ENCODE measurements at regions not wholly inside any gene's neighbourhood (a gene's known extent, or its start where the extent isn't known, plus 50 kb on each side); places are given as distances from the start of the nearest gene placed in this dataset.
"Not testable (repeated sequence)": the region's sequence is repeated elsewhere in the genome, so short reads cannot be mapped to it uniquely, and the experiment has no call there.

GRCh38 chr2:187610450-187610849 lies 56.2 kb upstream of the TFPI start:
- DNase-seq = not testable (repeated sequence)

DNA sequence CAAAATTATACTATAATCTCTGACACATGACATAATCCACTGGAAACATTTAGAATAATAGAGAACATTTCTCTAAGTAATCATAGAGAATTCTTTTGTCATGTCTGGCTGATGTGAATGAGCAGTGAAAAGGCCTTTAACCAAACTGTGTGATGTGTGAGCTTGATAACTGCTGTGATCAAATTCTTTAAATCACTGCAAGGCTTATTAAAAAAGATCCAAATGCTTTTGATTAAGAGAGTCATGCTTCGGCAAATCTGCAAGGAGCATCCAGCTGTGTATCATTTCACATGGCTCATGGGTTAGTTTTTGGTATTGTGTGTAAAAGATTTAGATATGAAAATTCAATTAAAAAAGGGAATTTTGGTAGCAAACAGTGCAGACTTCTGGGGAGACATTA lies 58.6 kb upstream of the TFPI start:
- DNase-seq = no peak

- no peak for DNase-seq
These were observed 60.5 kb upstream of the TFPI start for GRCh38 chr2:187614756-187615155.

DNA sequence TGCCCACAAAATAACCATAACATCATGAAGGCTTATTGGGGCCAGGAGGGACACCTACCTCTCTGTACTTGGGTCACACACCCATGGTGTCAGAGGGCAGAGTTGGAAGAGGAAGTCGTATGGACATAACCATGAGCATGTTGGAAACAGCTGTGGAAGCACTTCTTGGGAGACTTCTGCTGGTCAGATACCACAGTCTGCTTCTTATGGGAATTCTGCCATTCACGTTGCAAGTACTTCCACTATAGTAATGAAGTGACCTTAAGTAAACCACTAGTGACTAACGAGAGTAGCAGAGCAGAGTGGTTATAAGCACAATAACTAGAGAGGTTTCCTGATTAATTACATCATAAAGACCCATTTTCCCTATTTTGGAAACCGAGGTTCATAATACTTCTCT lies 61.1 kb upstream of the TFPI start:
- no peak for DNase-seq

- DNase-seq = no peak
These were observed 61.7 kb upstream of the TFPI start for GRCh38 chr2:187615902-187616301.

- no peak for DNase-seq
These were observed 62.9 kb upstream of the TFPI start for GRCh38 chr2:187617120-187617519.

DNA sequence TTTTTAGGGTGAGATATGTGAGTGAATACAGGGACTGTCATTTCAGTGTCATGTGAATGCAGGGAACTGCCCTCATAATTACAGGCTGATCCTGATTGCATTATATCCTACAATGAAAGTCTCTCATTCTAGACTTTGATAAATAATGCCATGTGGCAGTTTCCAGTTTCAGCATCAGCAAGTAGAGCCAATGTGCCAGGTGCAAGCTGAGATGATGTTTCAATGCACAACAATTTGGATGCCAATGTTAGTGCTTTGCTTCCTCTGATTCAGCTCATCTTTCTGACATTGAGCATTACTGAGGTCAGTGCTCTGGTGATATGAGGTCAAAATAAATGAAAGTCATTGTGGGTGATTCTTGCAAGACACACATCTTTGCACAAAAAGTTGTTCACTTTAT lies 63.7 kb upstream of the TFPI start:
- peak in 1 of 56 donors; percentile 0 for DNase-seq

DNA sequence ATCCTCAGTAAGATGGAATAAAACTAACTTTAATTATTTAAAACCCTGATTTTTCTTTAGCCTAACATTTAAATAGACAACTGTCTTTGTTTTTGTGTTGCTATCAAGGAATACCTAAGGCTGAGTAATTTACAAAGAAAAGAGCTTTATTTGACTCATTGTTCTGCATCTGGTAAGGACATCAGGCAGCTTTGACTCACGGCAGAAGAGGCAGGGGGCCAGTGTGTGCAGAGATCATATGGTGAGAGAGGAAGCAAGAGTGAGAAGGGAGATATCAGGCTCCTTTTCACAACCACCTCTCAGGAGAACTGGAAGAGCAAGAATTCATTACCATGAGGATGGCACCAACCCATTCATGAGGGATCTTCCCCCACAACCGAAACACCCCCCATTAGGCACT lies 64.6 kb upstream of the TFPI start:
- peak in 2 of 56 donors; percentile 1 to 9 for DNase-seq

DNA sequence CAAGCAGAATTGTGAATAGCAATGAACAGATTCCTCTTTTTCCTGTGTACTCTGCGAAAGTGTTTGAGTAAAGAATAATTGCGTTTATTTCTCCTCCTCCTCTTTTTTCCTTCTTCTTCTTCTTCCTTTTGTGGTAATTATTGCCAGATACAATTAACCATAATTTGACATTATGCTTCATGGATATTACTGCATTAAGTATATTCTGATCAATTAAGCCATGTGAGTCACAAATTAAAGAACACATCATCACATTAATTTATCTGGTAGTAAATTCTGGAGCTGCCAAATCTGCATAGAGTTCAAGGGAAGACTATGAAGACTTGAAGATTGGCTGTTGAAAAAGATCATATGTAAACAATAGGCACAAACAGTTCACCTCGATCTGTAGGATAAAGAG lies 72.9 kb upstream of the TFPI start:
- no peak for DNase-seq

DNA sequence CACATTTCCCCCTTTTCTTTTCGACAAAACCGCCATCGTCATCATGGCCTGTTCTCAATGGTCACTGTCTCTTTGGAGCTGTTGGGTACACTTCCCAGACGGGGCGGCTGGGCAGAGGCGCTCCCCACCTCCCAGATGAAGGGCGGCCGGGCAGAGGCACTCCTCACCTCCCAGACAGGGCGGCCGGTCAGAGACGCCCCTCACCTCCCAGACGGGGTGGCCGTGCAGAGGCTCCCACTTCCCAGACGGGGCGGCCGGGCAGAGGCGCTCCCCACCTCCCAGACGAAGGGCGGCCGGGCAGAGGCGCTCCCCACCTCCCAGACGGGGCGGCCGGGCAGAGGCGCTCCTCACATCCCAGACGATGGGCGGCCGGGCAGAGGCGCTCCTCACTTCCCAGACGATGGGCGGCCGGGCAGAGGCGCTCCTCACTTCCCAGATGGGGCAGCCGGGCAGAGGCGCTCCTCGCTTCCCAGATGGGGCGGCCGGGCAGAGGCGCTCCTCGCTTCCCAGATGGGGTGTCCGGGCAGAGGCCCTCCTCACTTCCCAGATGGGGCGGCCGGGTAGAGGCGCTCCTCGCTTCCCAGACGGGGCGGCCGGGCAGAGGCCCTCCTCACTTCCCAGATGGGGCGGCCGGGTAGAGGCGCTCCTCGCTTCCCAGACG lies 82.6 kb upstream of the TFPI start:
- not testable (repeated sequence) for DNase-seq

DNA sequence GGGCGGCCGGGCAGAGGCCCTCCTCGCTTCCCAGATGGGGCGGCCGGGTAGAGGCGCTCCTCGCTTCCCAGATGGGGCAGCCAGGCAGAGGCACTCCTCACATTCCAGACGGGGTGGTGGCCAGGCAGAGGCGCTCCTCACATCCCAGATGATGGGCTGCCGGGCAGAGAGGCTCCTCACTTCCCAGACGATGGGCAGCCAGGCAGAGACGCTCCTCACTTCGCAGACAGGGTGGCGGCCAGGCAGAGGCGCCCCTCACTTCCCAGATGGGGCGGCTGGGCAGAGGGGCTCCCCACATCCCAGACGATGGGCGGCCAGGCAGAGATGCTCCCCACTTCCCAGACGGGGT lies 83.1 kb upstream of the TFPI start:
- not testable (repeated sequence) for DNase-seq

- not testable (repeated sequence) for DNase-seq
These were observed 83.5 kb upstream of the TFPI start for GRCh38 chr2:187637771-187638170.

DNA sequence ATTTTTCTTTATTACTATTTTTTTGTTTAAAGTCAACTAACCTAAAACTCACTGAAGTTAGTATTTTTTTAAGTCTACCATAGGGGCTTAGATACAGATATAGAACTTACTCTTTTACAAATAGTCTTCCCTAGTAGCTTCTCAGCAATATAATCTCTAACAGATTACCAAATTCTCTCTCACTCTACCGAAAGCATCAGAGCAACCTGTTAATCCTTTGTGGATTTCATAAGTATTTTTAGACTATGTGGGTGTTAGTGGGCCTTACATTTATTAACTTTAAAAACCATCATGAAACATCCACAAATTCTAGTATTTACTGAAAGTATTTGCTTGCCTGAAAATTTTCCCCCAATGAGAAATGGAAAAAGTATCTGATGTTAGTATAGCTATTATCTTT lies 84.6 kb upstream of the TFPI start:
- no peak for DNase-seq

DNA sequence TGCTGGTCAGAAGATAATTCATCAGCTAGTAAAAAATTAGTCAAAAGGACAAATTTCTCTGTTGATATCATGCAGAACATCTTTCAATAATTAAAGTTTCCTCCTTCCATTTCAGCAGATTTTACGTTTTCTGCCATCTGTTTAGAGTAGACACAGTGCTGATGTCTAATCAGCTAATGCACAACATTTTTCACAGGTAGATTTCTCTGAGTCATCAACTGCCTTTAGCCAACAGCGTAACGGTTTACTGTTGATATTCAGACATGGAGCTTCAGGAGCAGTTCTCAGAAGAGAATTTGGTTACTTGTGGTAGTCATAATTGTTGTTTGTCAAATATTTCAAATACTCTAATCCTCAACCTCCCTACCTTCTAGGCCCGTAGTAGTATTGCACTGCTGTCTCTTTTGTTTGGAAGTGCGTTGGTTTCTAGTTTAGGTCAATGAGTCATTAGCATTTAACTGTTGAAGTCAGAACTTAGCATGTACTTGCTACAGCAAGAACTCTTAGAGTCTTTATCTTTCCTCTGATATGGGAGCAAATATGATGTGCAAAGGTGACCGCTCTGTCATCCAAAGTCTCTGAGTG lies 86.8 kb upstream of the TFPI start:
- DNase-seq = no peak

DNA sequence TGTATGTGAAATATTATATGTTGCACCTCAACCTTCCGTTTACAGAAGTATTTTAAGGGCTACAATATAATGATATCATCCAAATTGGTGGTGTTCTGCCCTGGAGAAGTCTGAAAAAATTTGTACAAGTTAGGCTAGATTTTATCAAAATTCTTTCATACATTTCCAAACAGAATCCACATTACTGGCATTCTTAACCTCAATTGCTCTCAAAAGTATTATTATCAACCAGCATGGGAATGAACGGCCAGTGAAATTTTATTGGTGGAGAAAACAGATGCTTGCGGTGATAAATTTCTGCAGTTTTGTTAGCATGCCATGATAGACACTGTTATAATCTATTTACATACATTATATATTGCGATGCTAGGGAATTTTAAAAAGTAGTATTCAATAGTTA lies 88.3 kb upstream of the TFPI start:
- no peak for DNase-seq

DNA sequence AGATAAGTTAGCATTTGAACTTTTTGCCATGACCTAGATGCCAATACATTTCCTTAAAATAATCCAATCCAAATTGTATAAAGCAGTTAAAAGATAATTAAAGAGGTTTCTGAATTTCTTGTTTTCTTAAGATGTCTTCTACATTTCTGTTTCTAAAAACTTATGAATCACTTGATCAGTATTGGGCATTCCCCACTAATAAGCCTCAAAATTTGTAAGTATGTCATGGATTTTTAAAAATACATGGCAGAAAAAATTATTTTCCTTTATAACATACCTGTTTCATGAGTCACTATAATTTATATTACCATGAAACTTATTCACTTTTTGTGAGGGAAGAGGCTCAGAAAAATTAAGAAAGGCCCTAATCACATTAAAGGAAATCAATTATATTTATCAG lies 90.3 kb upstream of the TFPI start:
- no peak for DNase-seq

- DNase-seq = no peak
These were observed 90.7 kb upstream of the TFPI start for GRCh38 chr2:187644981-187645380.

- DNase-seq = no peak
These were observed 92.3 kb upstream of the TFPI start for GRCh38 chr2:187646556-187646955.

GRCh38 chr2:187654535-187654934 lies 100.3 kb upstream of the TFPI start:
- no peak for DNase-seq

GRCh38 chr2:187655001-187655400 lies 100.8 kb upstream of the TFPI start:
- DNase-seq = no peak

GRCh38 chr2:187656123-187656522 lies 101.9 kb upstream of the TFPI start:
- DNase-seq = no peak

GRCh38 chr2:187658952-187659525 lies 104.8 kb upstream of the TFPI start:
- DNase-seq = no peak

GRCh38 chr2:187676050-187676449 lies 121.8 kb upstream of the TFPI start:
- DNase-seq = not testable (repeated sequence)

Data from nucleus accumbens (tissue), 56 donors.